GM12878 (cell line): ENCODE measurements at regions not wholly inside any gene's neighbourhood (a gene's known extent, or its start where the extent isn't known, plus 50 kb on each side); places are given as distances from the start of the nearest gene placed in this dataset.

Experiments used
- ATAC-seq: fragments of 200-7000 bp; cut with Tn5 transposase; 3 replicates; pipeline ENCODE4 v1.9.1; 2020; ENCODE audit warnings: mild to moderate bottlenecking, moderate library complexity
- BruUV-seq: library from RNA; stranded (reverse); fragments of 400-500 nt; replicated peaks from 2 replicates; lab custom pipeline; 2021; lab: Mats Ljungman, UMichigan
- CTCF ChIA-PET: fragments of 300-600 bp; sonication (Branson Sonifier 250); formaldehyde crosslinking; extraction: SDS; loops from one replicate; lab custom pipeline; 2021; ENCODE audit warnings: inconsistent platforms; lab: Yijun Ruan, JAX
- POLR2A ChIA-PET: fragments of 350-600 bp; formaldehyde crosslinking; extraction: SDS; loops from one replicate; lab custom pipeline; 2021; ENCODE audit warnings: inconsistent platforms; lab: Charles Lee
- RAD21 ChIA-PET: fragments of 300-600 bp; sonication (Branson Sonifier 250); formaldehyde crosslinking; loops from one replicate; lab custom pipeline; 2023; ENCODE audit warnings: antibody characterized with exemption; ENCODE audit not compliant: unreplicated experiment; lab: Charles Lee
- SMC1A ChIA-PET: fragments of 300-600 bp; sonication (Branson Sonifier 250); formaldehyde crosslinking; loops from one replicate; lab custom pipeline; 2023; ENCODE audit not compliant: unreplicated experiment, uncharacterized antibody; lab: Charles Lee
- DNase-seq: peaks from one replicate; pipeline ENCODE4 v3.0.0-alpha.2; 2011; ENCODE audit warnings: low read depth, low spot score
- FAIRE-seq: peaks from 3 replicates; lab custom pipeline; 2011; peaks lifted over from hg19 to GRCh38; lab: Jason Lieb, UNC
- H2AFZ ChIP-seq: 2 replicates; pipeline ENCODE4 v1.6.0; 2011; ENCODE audit warnings: low read depth, low read length, control low read depth; ENCODE audit not compliant: control insufficient read depth
- H3K27ac ChIP-seq: 2 replicates; pipeline ENCODE4 v1.5.1; 2011; ENCODE audit warnings: control low read depth; ENCODE audit not compliant: control insufficient read depth, insufficient read depth
- H3K27me3 ChIP-seq, 2 experiments: replicated peaks in 1 of 2; 2 replicates each; pipeline versions ENCODE4 v1.6.0 to v1.6.1; 2011; ENCODE audit warnings: low read length in 1 of 2; ENCODE audit not compliant: control insufficient read depth in 2 of 2, insufficient read depth in 2 of 2
- H3K36me3 ChIP-seq, 2 experiments: 2 replicates each; pipeline ENCODE4 v1.5.1; 2011; ENCODE audit warnings: low read length in 1 of 2; ENCODE audit not compliant: control insufficient read depth in 2 of 2, insufficient read depth in 2 of 2
- H3K4me1 ChIP-seq: 2 replicates; pipeline ENCODE4 v1.6.1; 2011; ENCODE audit warnings: mild to moderate bottlenecking, low read length, moderate library complexity, mixed read lengths; ENCODE audit not compliant: control insufficient read depth, insufficient read depth
- H3K4me2 ChIP-seq: 2 replicates; pipeline ENCODE4 v1.6.0; 2011; ENCODE audit warnings: control low read depth; ENCODE audit not compliant: control insufficient read depth, insufficient read depth
- H3K4me3 ChIP-seq: fragments of 200-600 bp; sonication (generic); 2 replicates; pipeline ENCODE4 v1.5.1; 2016
- H3K79me2 ChIP-seq: 2 replicates; pipeline ENCODE4 v1.6.0; 2011; ENCODE audit warnings: low read length; ENCODE audit not compliant: control insufficient read depth, insufficient read depth
- H3K9ac ChIP-seq: 2 replicates; pipeline ENCODE4 v1.8.0; 2011; ENCODE audit warnings: low read length, control low read depth, mixed read lengths; ENCODE audit not compliant: control insufficient read depth, insufficient read depth
- H3K9me3 ChIP-seq: replicated peaks from 3 replicates; pipeline ENCODE4 v1.5.1; 2011; ENCODE audit warnings: mild to moderate bottlenecking, low read length; ENCODE audit not compliant: control insufficient read depth, insufficient read depth
- H4K20me1 ChIP-seq: 2 replicates; pipeline ENCODE4 v1.6.0; 2011; ENCODE audit not compliant: control insufficient read depth, insufficient read depth
- GATAD2B ChIP-seq: fragments of 450-650 bp; conservative IDR thresholded peaks from 2 replicates; pipeline ENCODE4 v1.6.1; 2017; ENCODE audit warnings: low read depth, mild to moderate bottlenecking, moderate library complexity
- RFX5 ChIP-seq: IDR thresholded peaks from 2 replicates; pipeline ENCODE4 v1.6.1; 2011; ENCODE audit warnings: low read depth, low read length, improper control_type of control experiment
- SPI1 ChIP-seq: IDR thresholded peaks from 2 replicates; pipeline ENCODE4 v1.6.1; 2011; ENCODE audit warnings: low read depth, mild to moderate bottlenecking, low read length, moderate library complexity, borderline replicate concordance; ENCODE audit not compliant: insufficient read depth
- SUZ12 ChIP-seq: fragments of 200-600 bp; sonication (generic); IDR thresholded peaks from one replicate; pipeline ENCODE4 v1.6.1; 2018; ENCODE audit warnings: antibody characterized with exemption, mild to moderate bottlenecking; ENCODE audit not compliant: unreplicated experiment
- ZSCAN29 ChIP-seq: fragments of 450-650 bp; IDR thresholded peaks from 2 replicates; pipeline ENCODE4 v1.6.1; 2017; ENCODE audit warnings: mild to moderate bottlenecking, moderate library complexity
- WGBS: methylation state at CpG from one replicate; pipeline ENCODE4 v1.1.6; 2016; ENCODE audit warnings: low lambda C conversion rate; ENCODE audit not compliant: insufficient replicate concordance, insufficient coverage; ENCODE audit errors: missing lambda C conversion rate; 5-methylcytosine and 5-hydroxymethylcytosine counted together
- in situ Hi-C: fragments of 300-500 bp; cut with MboI; formaldehyde crosslinking; loops from 9 replicates; pipeline ENCODE4 v1.14.3; 2018; ENCODE audit warnings: mixed read lengths
- intact Hi-C: fragments of 100-400 bp; cut with micrococcal nuclease; formaldehyde crosslinking; loops from one replicate; pipeline ENCODE4 v1.14.2; 2022; ENCODE audit not compliant: unreplicated experiment
- TF ChIP-seq, protein P1 (sequence below): fragments of 450-650 bp; IDR thresholded peaks from 2 replicates; pipeline ENCODE4 v1.6.1; 2016; ENCODE audit warnings: mild to moderate bottlenecking, moderate library complexity, borderline replicate concordance
- TF ChIP-seq, protein P2 (sequence below): fragments of 450-650 bp; IDR thresholded peaks from 2 replicates; pipeline ENCODE4 v1.6.1; 2017; ENCODE audit warnings: low read depth, mild to moderate bottlenecking, moderate library complexity
- TF ChIP-seq, protein P3 (sequence below): fragments of 450-650 bp; IDR thresholded peaks from 2 replicates; pipeline ENCODE4 v1.6.1; 2016; ENCODE audit warnings: mild to moderate bottlenecking

DNA sequence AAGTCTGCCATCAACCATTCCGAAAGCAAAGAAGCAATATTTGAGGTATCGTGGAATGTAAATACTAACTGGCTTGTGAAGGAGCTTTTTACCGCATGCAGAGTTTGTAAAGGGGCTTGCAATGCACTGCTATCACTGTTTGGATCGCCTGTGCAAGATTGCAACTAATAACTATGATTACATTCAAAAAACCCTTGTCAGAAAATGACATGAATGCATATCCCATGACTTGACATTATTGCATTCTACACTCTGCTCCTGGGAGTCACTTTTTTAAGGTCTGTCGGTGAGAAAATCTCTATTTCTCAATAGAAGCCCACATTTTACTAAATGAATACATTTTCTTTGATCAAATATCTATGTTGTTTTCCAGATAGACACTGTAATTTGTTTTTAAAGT is 335.4 kb upstream of the SPTLC3 start:
- no peaks in the 10 kb centered on the region for H3K9me3 ChIP-seq
- no peak overlapping the region for H3K9ac ChIP-seq
- H3K27ac ChIP-seq: no peak overlapping the region
- ChIA-PET CTCF (no interaction called here), RAD21 (no interaction called here), SMC1A (no interaction called here), POLR2A (no interaction called here)
- no peaks in the 10 kb centered on the region for H3K4me1 ChIP-seq
- no peaks in the 10 kb centered on the region for H3K79me2 ChIP-seq
- H3K4me2 ChIP-seq: no peak overlapping the region
- ATAC-seq (no peak), FAIRE-seq (no peak), DNase-seq (no peak)
- intact Hi-C loops: no loop called here
- H3K27me3 ChIP-seq: no peaks in the 10 kb centered on the region
- TF ChIP-seq, protein P1, sequence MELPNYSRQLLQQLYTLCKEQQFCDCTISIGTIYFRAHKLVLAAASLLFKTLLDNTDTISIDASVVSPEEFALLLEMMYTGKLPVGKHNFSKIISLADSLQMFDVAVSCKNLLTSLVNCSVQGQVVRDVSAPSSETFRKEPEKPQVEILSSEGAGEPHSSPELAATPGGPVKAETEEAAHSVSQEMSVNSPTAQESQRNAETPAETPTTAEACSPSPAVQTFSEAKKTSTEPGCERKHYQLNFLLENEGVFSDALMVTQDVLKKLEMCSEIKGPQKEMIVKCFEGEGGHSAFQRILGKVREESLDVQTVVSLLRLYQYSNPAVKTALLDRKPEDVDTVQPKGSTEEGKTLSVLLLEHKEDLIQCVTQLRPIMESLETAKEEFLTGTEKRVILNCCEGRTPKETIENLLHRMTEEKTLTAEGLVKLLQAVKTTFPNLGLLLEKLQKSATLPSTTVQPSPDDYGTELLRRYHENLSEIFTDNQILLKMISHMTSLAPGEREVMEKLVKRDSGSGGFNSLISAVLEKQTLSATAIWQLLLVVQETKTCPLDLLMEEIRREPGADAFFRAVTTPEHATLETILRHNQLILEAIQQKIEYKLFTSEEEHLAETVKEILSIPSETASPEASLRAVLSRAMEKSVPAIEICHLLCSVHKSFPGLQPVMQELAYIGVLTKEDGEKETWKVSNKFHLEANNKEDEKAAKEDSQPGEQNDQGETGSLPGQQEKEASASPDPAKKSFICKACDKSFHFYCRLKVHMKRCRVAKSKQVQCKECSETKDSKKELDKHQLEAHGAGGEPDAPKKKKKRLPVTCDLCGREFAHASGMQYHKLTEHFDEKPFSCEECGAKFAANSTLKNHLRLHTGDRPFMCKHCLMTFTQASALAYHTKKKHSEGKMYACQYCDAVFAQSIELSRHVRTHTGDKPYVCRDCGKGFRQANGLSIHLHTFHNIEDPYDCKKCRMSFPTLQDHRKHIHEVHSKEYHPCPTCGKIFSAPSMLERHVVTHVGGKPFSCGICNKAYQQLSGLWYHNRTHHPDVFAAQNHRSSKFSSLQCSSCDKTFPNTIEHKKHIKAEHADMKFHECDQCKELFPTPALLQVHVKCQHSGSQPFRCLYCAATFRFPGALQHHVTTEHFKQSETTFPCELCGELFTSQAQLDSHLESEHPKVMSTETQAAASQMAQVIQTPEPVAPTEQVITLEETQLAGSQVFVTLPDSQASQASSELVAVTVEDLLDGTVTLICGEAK: no peak
- TF ChIP-seq, protein P2, sequence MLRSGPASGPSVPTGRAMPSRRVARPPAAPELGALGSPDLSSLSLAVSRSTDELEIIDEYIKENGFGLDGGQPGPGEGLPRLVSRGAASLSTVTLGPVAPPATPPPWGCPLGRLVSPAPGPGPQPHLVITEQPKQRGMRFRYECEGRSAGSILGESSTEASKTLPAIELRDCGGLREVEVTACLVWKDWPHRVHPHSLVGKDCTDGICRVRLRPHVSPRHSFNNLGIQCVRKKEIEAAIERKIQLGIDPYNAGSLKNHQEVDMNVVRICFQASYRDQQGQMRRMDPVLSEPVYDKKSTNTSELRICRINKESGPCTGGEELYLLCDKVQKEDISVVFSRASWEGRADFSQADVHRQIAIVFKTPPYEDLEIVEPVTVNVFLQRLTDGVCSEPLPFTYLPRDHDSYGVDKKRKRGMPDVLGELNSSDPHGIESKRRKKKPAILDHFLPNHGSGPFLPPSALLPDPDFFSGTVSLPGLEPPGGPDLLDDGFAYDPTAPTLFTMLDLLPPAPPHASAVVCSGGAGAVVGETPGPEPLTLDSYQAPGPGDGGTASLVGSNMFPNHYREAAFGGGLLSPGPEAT: no peak
- TF ChIP-seq ZSCAN29 (no peak), SPI1 (no peak), RFX5 (no peak), GATAD2B (no peak), SUZ12 (no peak)
- TF ChIP-seq, protein P3, sequence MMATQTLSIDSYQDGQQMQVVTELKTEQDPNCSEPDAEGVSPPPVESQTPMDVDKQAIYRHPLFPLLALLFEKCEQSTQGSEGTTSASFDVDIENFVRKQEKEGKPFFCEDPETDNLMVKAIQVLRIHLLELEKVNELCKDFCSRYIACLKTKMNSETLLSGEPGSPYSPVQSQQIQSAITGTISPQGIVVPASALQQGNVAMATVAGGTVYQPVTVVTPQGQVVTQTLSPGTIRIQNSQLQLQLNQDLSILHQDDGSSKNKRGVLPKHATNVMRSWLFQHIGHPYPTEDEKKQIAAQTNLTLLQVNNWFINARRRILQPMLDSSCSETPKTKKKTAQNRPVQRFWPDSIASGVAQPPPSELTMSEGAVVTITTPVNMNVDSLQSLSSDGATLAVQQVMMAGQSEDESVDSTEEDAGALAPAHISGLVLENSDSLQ: no peak
- H3K4me3 ChIP-seq: no peak overlapping the region
- H3K36me3 ChIP-seq: no peaks in the 10 kb centered on the region
- no TSS peak for BruUV-seq
- H2AFZ ChIP-seq: no peak overlapping the region
- WGBS: 4% methylated on average over 5 of the region's 5 CpGs
- no peaks in the 10 kb centered on the region for H4K20me1 ChIP-seq
- in situ Hi-C loops: no loop called here
